ENCODE measurements at regions not wholly inside any gene's neighbourhood (a gene's known extent, or its start where the extent isn't known, plus 50 kb on each side); places are given as distances from the start of the nearest gene placed in this dataset.

DNA sequence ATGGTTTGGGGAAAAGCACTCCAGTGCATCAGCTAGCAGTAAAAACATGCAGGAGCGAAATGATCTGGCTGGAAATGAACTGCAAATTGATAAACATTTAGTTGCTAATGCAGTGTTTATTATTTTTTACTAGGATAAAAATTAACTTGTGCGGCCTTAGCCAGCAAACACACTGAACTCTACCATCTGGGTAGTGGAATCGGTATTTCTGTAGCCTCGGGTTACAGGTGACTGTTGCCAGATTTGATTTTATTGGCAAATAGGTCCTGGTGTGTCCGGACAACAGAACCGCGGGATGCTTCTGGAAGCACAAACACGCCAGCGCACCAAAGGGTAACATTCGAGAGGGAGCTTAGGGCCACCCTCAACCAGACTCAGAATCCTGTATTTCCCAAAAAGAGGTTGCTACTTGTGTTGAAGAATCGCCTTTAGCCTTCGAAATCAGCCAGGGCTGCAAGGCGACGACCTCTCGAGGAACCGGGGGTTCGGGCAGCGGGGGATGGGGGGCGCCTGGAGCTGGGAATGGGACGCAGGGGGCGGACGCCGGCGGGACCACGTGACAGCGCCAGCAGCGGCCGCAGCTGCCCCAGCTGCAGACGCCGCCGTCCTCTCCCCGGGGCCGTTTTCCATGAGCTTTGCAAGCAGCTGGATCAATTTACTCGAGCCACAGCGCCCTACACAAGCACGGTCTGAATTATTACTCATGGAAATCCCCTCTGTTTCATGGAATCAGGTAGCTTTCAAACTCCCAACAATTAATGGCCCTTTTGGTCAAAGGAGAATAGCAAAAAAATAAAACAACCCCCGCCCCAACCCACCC is 158.8 kb downstream of the TOMM20 start:
- no peak for TF ChIP-seq CTCF (IDR thresholded peaks at IDR 0.05)
- peak; percentile 69 for TF ChIP-seq POLR2A (IDR thresholded peaks at IDR 0.05)
- Histone ChIP-seq H3K27me3 (no peaks in the 10 kb centered on the region), H3K4me1 (peaks cover 0 to 69% (median 31%) of the 10 kb centered on the region in 4 donors), H3K36me3 (no peaks in the 10 kb centered on the region), H3K9me3 (no peaks in the 10 kb centered on the region), H3K27ac (peak overlapping the region; percentile 95 to 99 (median 98)), H3K4me3 (peak overlapping the region; percentile 19 to 47 (median 39))
- peak; percentile 81 to 88 (median 88) for DNase-seq
- 8% methylated on average over 28 of the region's 37 CpGs for WGBS (ENCODE audit: insufficient coverage, low coverage, low lambda C conversion rate, missing lambda C conversion rate)
- intact Hi-C loops (cut with DNase I), result loop anchor here (10.0 kb wide), 4 partner anchors 105 to 435 kb away; partner anchors contain the start of gene IRF2BP2 (in 1 of the 2)
- peak; percentile 38 to 69 (median 54) for ATAC-seq

GRCh38 chr1:234969011-234969441 is 159.6 kb downstream of the TOMM20 start:
- no peaks in the 10 kb centered on the region for H3K36me3 ChIP-seq
- H3K27me3 ChIP-seq, result no peaks in the 10 kb centered on the region
- ATAC-seq (no peak), DNase-seq (peak in 1 of 3 donors; percentile 39)
- WGBS (ENCODE audit: insufficient coverage, low coverage, low lambda C conversion rate, missing lambda C conversion rate), result 43% methylated on average over 3 of the region's 4 CpGs
- H3K27ac ChIP-seq, result peak overlapping the region; percentile 95 to 99 (median 98)
- H3K4me1 ChIP-seq, result peaks cover 0 to 69% (median 31%) of the 10 kb centered on the region in 4 donors
- TF ChIP-seq POLR2A (IDR thresholded peaks at IDR 0.05) (no peak), CTCF (IDR thresholded peaks at IDR 0.05) (no peak)
- H3K4me3 ChIP-seq, result peak overlapping the region in 1 of 3 donors; percentile 39
- H3K9me3 ChIP-seq, result no peaks in the 10 kb centered on the region
- intact Hi-C loops (cut with DNase I), result loop anchor here in 1 of 2 donors (10.0 kb wide), 1 partner anchor 364 kb away; no protein-coding TSS in a partner anchor

DNA sequence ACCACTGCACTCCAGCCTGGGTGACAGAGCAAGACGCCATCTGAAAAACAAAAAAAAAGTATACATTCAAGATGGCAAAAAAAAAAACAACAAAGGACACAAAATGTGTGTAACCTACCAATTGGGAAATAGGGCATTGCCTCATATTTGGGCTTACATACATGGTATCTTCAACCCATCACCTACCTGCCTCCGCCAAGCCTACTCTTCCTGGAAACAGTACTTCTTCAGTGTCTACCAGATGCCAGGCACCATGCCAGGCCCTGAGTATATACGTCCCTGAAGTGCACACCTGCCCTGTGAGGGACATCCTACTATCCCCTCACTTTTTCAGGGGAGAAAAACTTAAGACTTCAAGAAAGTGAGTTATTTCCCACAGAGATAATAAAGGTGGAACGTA is 160.2 kb downstream of the TOMM20 start:
- intact Hi-C loops (cut with DNase I), result loop anchor here in 1 of 2 donors (10.0 kb wide), 1 partner anchor 364 kb away; no protein-coding TSS in a partner anchor
- 48% methylated on average over 4 of the region's 4 CpGs for WGBS (ENCODE audit: insufficient coverage, low coverage, low lambda C conversion rate, missing lambda C conversion rate)
- Histone ChIP-seq H3K27ac (peak overlapping the region; percentile 95 to 99 (median 98)), H3K27me3 (no peaks in the 10 kb centered on the region), H3K4me3 (no peak overlapping the region), H3K36me3 (no peaks in the 10 kb centered on the region), H3K4me1 (peaks cover 0 to 72% (median 32%) of the 10 kb centered on the region in 4 donors), H3K9me3 (no peaks in the 10 kb centered on the region)
- no peak for ATAC-seq
- TF ChIP-seq POLR2A (IDR thresholded peaks at IDR 0.05), result no peak
- no peak for TF ChIP-seq CTCF (IDR thresholded peaks at IDR 0.05)
- peak in 1 of 3 donors; percentile 65 for DNase-seq

DNA sequence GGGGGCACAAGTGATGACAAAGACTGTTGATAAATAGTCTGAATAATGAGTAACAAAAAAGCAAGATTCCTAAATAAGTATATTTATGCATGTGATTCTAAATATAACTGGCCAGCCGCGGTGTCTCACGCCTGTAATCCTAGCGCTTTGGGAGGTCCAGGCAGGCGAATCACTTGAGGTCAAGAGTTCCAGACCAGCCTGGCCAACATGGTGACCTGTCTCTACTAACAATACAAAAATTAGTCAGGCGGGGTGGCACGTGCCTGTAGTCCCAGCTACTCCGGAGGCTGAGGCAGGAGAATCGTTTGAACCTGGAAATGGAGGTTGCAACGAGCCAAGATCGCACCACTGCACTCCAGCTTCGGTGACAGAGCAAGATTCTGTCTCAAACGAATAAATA is 161.5 kb downstream of the TOMM20 start:
- Histone ChIP-seq H3K27ac (peak overlapping the region in 1 of 3 donors; percentile 99), H3K36me3 (no peaks in the 10 kb centered on the region), H3K4me3 (no peak overlapping the region), H3K4me1 (peaks cover 0 to 71% (median 35%) of the 10 kb centered on the region in 4 donors), H3K27me3 (no peaks in the 10 kb centered on the region), H3K9me3 (no peaks in the 10 kb centered on the region)
- WGBS (ENCODE audit: insufficient coverage, low coverage, low lambda C conversion rate, missing lambda C conversion rate), result 86% methylated on average over 12 of the region's 13 CpGs
- peak in 1 of 3 donors; percentile 32 for DNase-seq
- intact Hi-C loops (cut with DNase I), result loop anchor here in 1 of 2 donors (10.0 kb wide), 1 partner anchor 362 kb away; no protein-coding TSS in a partner anchor
- TF ChIP-seq CTCF (IDR thresholded peaks at IDR 0.05) (no peak), POLR2A (IDR thresholded peaks at IDR 0.05) (no peak)
- no peak for ATAC-seq
